Caco-2 (cell line): ENCODE measurements at regions not wholly inside any gene's neighbourhood (a gene's known extent, or its start where the extent isn't known, plus 50 kb on each side); places are given as distances from the start of the nearest gene placed in this dataset.

Experiments
- BruUV-seq: library from RNA; stranded (reverse); fragments of 400-500 nt; replicated peaks from 2 replicates; lab custom pipeline; 2021; lab: Mats Ljungman, UMichigan
- CTCF ChIA-PET: fragments of 300-600 bp; sonication (Branson Sonifier 250); formaldehyde crosslinking; loops from one replicate; lab custom pipeline; 2022; ENCODE audit warnings: antibody characterized with exemption; lab: Charles Lee
- POLR2A ChIA-PET: fragments of 300-600 bp; sonication (Branson Sonifier 250); formaldehyde crosslinking; loops from one replicate; lab custom pipeline; 2022; ENCODE audit warnings: antibody characterized with exemption; lab: Charles Lee
- DNase-seq, 2 experiments: peaks; one replicate each; pipeline versions ENCODE4 v3.0.0 to v3.0.0-alpha.2; 2020 to 2022
- H3K27me3 ChIP-seq: replicated peaks from 2 replicates; pipeline ENCODE4 v1.6.0; 2011; ENCODE audit warnings: low read length; ENCODE audit not compliant: control insufficient read depth, insufficient read depth
- H3K36me3 ChIP-seq: 2 replicates; pipeline ENCODE4 v1.5.1; 2011; ENCODE audit warnings: low read length; ENCODE audit not compliant: control insufficient read depth, insufficient read depth
- H3K4me1 ChIP-seq: fragments of 250-450 bp; sonication (Bioruptor Pico); 2 replicates; pipeline ENCODE4 v1.5.1; 2020; ENCODE audit warnings: mild to moderate bottlenecking
- H3K4me3 ChIP-seq: 2 replicates; pipeline ENCODE4 v1.5.1; 2011; ENCODE audit warnings: low read depth, mild to moderate bottlenecking, control low read depth, low read length
- H3K9me3 ChIP-seq: fragments of 250-450 bp; sonication (Bioruptor Pico); 2 replicates; pipeline ENCODE4 v1.5.1; 2020; ENCODE audit warnings: mild to moderate bottlenecking, moderate library complexity
- H3K27ac Mint-ChIP-seq: one replicate; pipeline ENCODE4 v1.8.0; 2022; ENCODE audit warnings: mixed read lengths; ENCODE audit not compliant: unreplicated experiment
- H3K27me3 Mint-ChIP-seq: one replicate; pipeline ENCODE4 v1.8.0; 2022; ENCODE audit warnings: mixed read lengths; ENCODE audit not compliant: insufficient read depth, unreplicated experiment
- H3K36me3 Mint-ChIP-seq: one replicate; pipeline ENCODE4 v1.8.0; 2022; ENCODE audit warnings: mild to moderate bottlenecking, mixed read lengths; ENCODE audit not compliant: insufficient read depth, unreplicated experiment
- H3K4me1 Mint-ChIP-seq: one replicate; pipeline ENCODE4 v1.8.0; 2022; ENCODE audit warnings: low read depth, mixed read lengths; ENCODE audit not compliant: unreplicated experiment
- H3K4me3 Mint-ChIP-seq: one replicate; pipeline ENCODE4 v1.8.0; 2022; ENCODE audit warnings: mild to moderate bottlenecking, moderate library complexity, mixed read lengths; ENCODE audit not compliant: unreplicated experiment
- H3K9me3 Mint-ChIP-seq: one replicate; pipeline ENCODE4 v1.8.0; 2022; ENCODE audit warnings: mixed read lengths; ENCODE audit not compliant: unreplicated experiment
- CTCF ChIP-seq, 2 experiments: fragments of 200-600 bp in 1 of 2; IDR thresholded peaks; 1 replicate in 1 of 2; 2 replicates in 1 of 2; pipeline versions ENCODE4 v1.5.1 to v1.8.0; 2011 to 2022; ENCODE audit warnings: antibody characterized with exemption in 1 of 2, control low read depth in 1 of 2, inconsistent platforms in 1 of 2, low read depth in 1 of 2, low read length in 1 of 2, mild to moderate bottlenecking in 1 of 2, moderate library complexity in 1 of 2; ENCODE audit not compliant: insufficient read depth in 1 of 2, severe bottlenecking in 1 of 2, unreplicated experiment in 1 of 2
- intact Hi-C: fragments of 100-400 bp; cut with micrococcal nuclease; formaldehyde crosslinking; loops from one replicate; pipeline ENCODE4 v1.10.0; 2022; ENCODE audit not compliant: unreplicated experiment

GRCh38 chr1:219529116-219529515 is 83.8 kb downstream of the ZC3H11B start:
- no peaks in the 10 kb centered on the region for H3K36me3 Mint-ChIP-seq
- H3K9me3 ChIP-seq = no peaks in the 10 kb centered on the region
- no peaks in the 10 kb centered on the region for H3K27me3 ChIP-seq
- no peak overlapping the region for H3K27ac Mint-ChIP-seq
- BruUV-seq = no TSS peak
- peaks cover 10% of the 10 kb centered on the region for H3K9me3 Mint-ChIP-seq
- POLR2A ChIA-PET = no interaction called here
- TF ChIP-seq CTCF (IDR thresholded peaks at IDR 0.05; ENCODE audit: insufficient read depth in 1 of 2, low read depth in 1 of 2, low read length in 1 of 2, severe bottlenecking in 1 of 2, unreplicated experiment in 1 of 2) = no peak
- peaks cover 8% of the 10 kb centered on the region for H3K4me1 Mint-ChIP-seq
- H3K4me3 Mint-ChIP-seq = no peak overlapping the region
- peaks cover 10% of the 10 kb centered on the region; the same call in 1 of the 2 replicates for H3K4me1 ChIP-seq
- intact Hi-C loops = no loop called here
- H3K36me3 ChIP-seq = no peaks in the 10 kb centered on the region
- no peaks in the 10 kb centered on the region for H3K27me3 Mint-ChIP-seq
- CTCF ChIA-PET = no interaction called here
- no peak for DNase-seq
- no peak overlapping the region for H3K4me3 ChIP-seq

- Mint-ChIP-seq H3K4me3 (no peak overlapping the region), H3K9me3 (peaks cover 10% of the 10 kb centered on the region), H3K27ac (no peak overlapping the region), H3K4me1 (peaks cover 6% of the 10 kb centered on the region), H3K27me3 (peaks cover 2% of the 10 kb centered on the region), H3K36me3 (no peaks in the 10 kb centered on the region)
- no peak overlapping the region for H3K4me3 ChIP-seq
- no peaks in the 10 kb centered on the region for H3K27me3 ChIP-seq
- intact Hi-C loops = no loop called here
- ChIA-PET POLR2A (no interaction called here), CTCF (no interaction called here)
- no peaks in the 10 kb centered on the region for H3K36me3 ChIP-seq
- BruUV-seq = no TSS peak
- no peak for TF ChIP-seq CTCF (IDR thresholded peaks at IDR 0.05; ENCODE audit: insufficient read depth in 1 of 2, low read depth in 1 of 2, low read length in 1 of 2, severe bottlenecking in 1 of 2, unreplicated experiment in 1 of 2)
- H3K4me1 ChIP-seq = peaks cover 6% of the 10 kb centered on the region; the same call in 1 of the 2 replicates
- H3K9me3 ChIP-seq = no peaks in the 10 kb centered on the region
- no peak for DNase-seq
These were observed 84.3 kb downstream of the ZC3H11B start for GRCh38 chr1:219528633-219529032.

DNA sequence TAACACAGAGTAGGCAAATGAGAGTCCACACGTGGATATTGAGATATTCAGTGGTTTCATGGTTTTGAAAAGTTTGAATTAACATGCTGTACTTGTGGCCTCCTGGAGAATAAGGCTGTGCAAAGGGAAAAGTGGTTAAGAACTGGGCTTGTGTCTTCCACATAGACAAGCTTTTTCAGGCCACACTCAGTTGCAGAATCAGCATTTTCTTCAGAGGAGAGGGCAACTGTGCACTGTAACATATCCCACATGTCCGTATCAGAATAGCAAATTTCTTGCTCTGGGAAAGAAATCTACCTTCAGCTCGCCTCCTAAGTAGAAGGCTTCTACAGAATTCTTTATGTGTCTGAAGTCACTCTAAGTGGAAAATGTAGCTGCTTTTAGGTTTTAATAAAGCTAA is 84.9 kb downstream of the ZC3H11B start:
- no peak overlapping the region for H3K4me3 Mint-ChIP-seq
- H3K4me1 Mint-ChIP-seq = no peaks in the 10 kb centered on the region
- peaks cover 10% of the 10 kb centered on the region for H3K9me3 Mint-ChIP-seq
- Histone ChIP-seq H3K36me3 (no peaks in the 10 kb centered on the region), H3K9me3 (no peaks in the 10 kb centered on the region), H3K4me1 (no peaks in the 10 kb centered on the region), H3K4me3 (no peak overlapping the region), H3K27me3 (no peaks in the 10 kb centered on the region)
- no peaks in the 10 kb centered on the region for H3K36me3 Mint-ChIP-seq
- ChIA-PET POLR2A (no interaction called here), CTCF (no interaction called here)
- no TSS peak for BruUV-seq
- H3K27ac Mint-ChIP-seq = no peak overlapping the region
- no peak for DNase-seq
- no peak for TF ChIP-seq CTCF (IDR thresholded peaks at IDR 0.05; ENCODE audit: insufficient read depth in 1 of 2, low read depth in 1 of 2, low read length in 1 of 2, severe bottlenecking in 1 of 2, unreplicated experiment in 1 of 2)
- H3K27me3 Mint-ChIP-seq = peaks cover 3% of the 10 kb centered on the region
- intact Hi-C loops = no loop called here
